OCI-LY3 (cell line): ENCODE measurements at regions not wholly inside any gene's neighbourhood (a gene's known extent, or its start where the extent isn't known, plus 50 kb on each side); places are given as distances from the start of the nearest gene placed in this dataset.

Experiments used
- EZH2phosphoT487 ChIP-seq: fragments of 200-600 bp; shearing (Covaris generic); IDR thresholded peaks from 2 replicates; pipeline ENCODE4 v1.6.1; 2018; ENCODE audit warnings: antibody characterized with exemption, mixed run types, low read depth
- TF ChIP-seq, protein P1 (sequence below): fragments of 200-600, 300-600 bp; sonication (generic); IDR thresholded peaks from 2 replicates; pipeline ENCODE4 v1.5.1; 2014; ENCODE audit warnings: antibody characterized with exemption, low read length, low read depth

DNA sequence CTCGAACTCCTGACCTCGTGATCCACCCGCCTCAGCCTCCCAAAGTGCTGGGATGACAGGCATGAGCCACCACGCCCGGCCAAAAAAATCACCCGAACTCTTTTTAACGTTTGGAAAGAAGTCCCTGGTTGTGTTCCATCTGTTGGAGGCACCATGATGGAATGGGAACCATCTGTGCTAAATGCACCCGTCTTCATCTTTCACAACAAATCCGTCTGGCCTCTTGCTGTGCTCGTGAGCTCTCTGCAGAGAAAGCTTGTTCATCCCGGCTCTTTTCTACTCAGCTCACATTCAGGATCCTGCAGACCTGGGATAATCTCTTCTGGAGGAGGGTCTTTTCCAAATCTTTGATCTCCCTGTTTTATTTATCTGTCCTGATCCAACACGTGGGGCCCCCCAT is 188.8 kb downstream of the CRLF2 start:
- TF ChIP-seq, protein P1, sequence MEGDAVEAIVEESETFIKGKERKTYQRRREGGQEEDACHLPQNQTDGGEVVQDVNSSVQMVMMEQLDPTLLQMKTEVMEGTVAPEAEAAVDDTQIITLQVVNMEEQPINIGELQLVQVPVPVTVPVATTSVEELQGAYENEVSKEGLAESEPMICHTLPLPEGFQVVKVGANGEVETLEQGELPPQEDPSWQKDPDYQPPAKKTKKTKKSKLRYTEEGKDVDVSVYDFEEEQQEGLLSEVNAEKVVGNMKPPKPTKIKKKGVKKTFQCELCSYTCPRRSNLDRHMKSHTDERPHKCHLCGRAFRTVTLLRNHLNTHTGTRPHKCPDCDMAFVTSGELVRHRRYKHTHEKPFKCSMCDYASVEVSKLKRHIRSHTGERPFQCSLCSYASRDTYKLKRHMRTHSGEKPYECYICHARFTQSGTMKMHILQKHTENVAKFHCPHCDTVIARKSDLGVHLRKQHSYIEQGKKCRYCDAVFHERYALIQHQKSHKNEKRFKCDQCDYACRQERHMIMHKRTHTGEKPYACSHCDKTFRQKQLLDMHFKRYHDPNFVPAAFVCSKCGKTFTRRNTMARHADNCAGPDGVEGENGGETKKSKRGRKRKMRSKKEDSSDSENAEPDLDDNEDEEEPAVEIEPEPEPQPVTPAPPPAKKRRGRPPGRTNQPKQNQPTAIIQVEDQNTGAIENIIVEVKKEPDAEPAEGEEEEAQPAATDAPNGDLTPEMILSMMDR: no peak
- TF ChIP-seq EZH2phosphoT487: no peak
